ENCODE measurements at regions not wholly inside any gene's neighbourhood (a gene's known extent, or its start where the extent isn't known, plus 50 kb on each side); places are given as distances from the start of the nearest gene placed in this dataset.

- Mint-ChIP-seq H3K27me3 (no peaks in the 10 kb centered on the region), H3K9me3 (no peaks in the 10 kb centered on the region), H3K36me3 (no peaks in the 10 kb centered on the region), H3K27ac (no peak overlapping the region), H3K4me1 (ENCODE audit: unreplicated experiment) (no peaks in the 10 kb centered on the region), H3K4me3 (no peak overlapping the region)
- no peak for DNase-seq (ENCODE audit: extremely low spot score, unreplicated experiment)
- no peak for TF ChIP-seq CTCF (conservative IDR thresholded peaks at IDR 0.05)
These were observed 288.7 kb upstream of the ADAMTS9 start for GRCh38 chr3:64976456-64976855.

- Mint-ChIP-seq H3K4me1 (ENCODE audit: unreplicated experiment) (peaks cover 8% of the 10 kb centered on the region), H3K4me3 (no peak overlapping the region), H3K36me3 (no peaks in the 10 kb centered on the region), H3K27me3 (no peaks in the 10 kb centered on the region), H3K27ac (no peak overlapping the region), H3K9me3 (peaks cover 7% of the 10 kb centered on the region)
- TF ChIP-seq CTCF (conservative IDR thresholded peaks at IDR 0.05), result no peak
- no peak for DNase-seq (ENCODE audit: extremely low spot score, unreplicated experiment)
These were observed 287.3 kb upstream of the ADAMTS9 start for GRCh38 chr3:64975147-64975546.

- peaks cover 7% of the 10 kb centered on the region for H3K9me3 Mint-ChIP-seq
- no peak for DNase-seq (ENCODE audit: extremely low spot score, unreplicated experiment)
- H3K4me1 Mint-ChIP-seq (ENCODE audit: unreplicated experiment), result peaks cover 8% of the 10 kb centered on the region
- no peak overlapping the region for H3K27ac Mint-ChIP-seq
- H3K4me3 Mint-ChIP-seq, result no peak overlapping the region
- H3K36me3 Mint-ChIP-seq, result no peaks in the 10 kb centered on the region
- TF ChIP-seq CTCF (conservative IDR thresholded peaks at IDR 0.05), result no peak
- no peaks in the 10 kb centered on the region for H3K27me3 Mint-ChIP-seq
These were observed 286.6 kb upstream of the ADAMTS9 start for GRCh38 chr3:64974401-64974800.

- H3K27ac Mint-ChIP-seq, result no peak overlapping the region
- no peaks in the 10 kb centered on the region for H3K36me3 Mint-ChIP-seq
- H3K4me1 Mint-ChIP-seq (ENCODE audit: unreplicated experiment), result peaks cover 8% of the 10 kb centered on the region
- TF ChIP-seq CTCF (conservative IDR thresholded peaks at IDR 0.05), result no peak
- H3K9me3 Mint-ChIP-seq, result peaks cover 12% of the 10 kb centered on the region
- H3K4me3 Mint-ChIP-seq, result no peak overlapping the region
- no peaks in the 10 kb centered on the region for H3K27me3 Mint-ChIP-seq
- DNase-seq (ENCODE audit: extremely low spot score, unreplicated experiment), result no peak
These were observed 285.0 kb upstream of the ADAMTS9 start for GRCh38 chr3:64972793-64973192.

- Mint-ChIP-seq H3K9me3 (peaks cover 15% of the 10 kb centered on the region), H3K36me3 (no peaks in the 10 kb centered on the region), H3K27me3 (no peaks in the 10 kb centered on the region), H3K27ac (no peak overlapping the region), H3K4me3 (no peak overlapping the region), H3K4me1 (ENCODE audit: unreplicated experiment) (peaks cover 8% of the 10 kb centered on the region)
- no peak for TF ChIP-seq CTCF (conservative IDR thresholded peaks at IDR 0.05)
- DNase-seq (ENCODE audit: extremely low spot score, unreplicated experiment), result no peak
These were observed 283.8 kb upstream of the ADAMTS9 start for GRCh38 chr3:64971602-64972001.

GRCh38 chr3:64970634-64971033 is 282.8 kb upstream of the ADAMTS9 start:
- Mint-ChIP-seq H3K4me1 (ENCODE audit: unreplicated experiment) (peaks cover 8% of the 10 kb centered on the region), H3K9me3 (peaks cover 15% of the 10 kb centered on the region), H3K4me3 (no peak overlapping the region), H3K27me3 (no peaks in the 10 kb centered on the region), H3K36me3 (no peaks in the 10 kb centered on the region), H3K27ac (no peak overlapping the region)
- DNase-seq (ENCODE audit: extremely low spot score, unreplicated experiment), result no peak
- no peak for TF ChIP-seq CTCF (conservative IDR thresholded peaks at IDR 0.05)
